WTC11 (cell line): ENCODE measurements at regions not wholly inside any gene's neighbourhood (a gene's known extent, or its start where the extent isn't known, plus 50 kb on each side); places are given as distances from the start of the nearest gene placed in this dataset.

ENCODE experiments used
- ATAC-seq: fragments of 200-7000 bp; cut with Tn5 transposase; 2 replicates; pipeline ENCODE4 v1.10.0; 2021; ENCODE audit warnings: mild to moderate bottlenecking, moderate library complexity
- CTCF ChIA-PET: fragments of 300-600 bp; sonication (Branson Sonifier 250); formaldehyde crosslinking; loops from one replicate; lab custom pipeline; 2021; ENCODE audit warnings: antibody characterized with exemption; lab: Charles Lee
- POLR2A ChIA-PET: fragments of 350-600 bp; sonication (Branson Sonifier 250); formaldehyde crosslinking; loops from one replicate; lab custom pipeline; 2021; ENCODE audit warnings: antibody characterized with exemption; lab: Charles Lee
- DNase-seq: peaks from one replicate; pipeline ENCODE4 v3.0.0; 2021; ENCODE audit warnings: low spot score
- H3K27ac Mint-ChIP-seq: 2 replicates; pipeline ENCODE4 v1.8.0; 2021; ENCODE audit warnings: mixed read lengths
- H3K27me3 Mint-ChIP-seq: 2 replicates; pipeline ENCODE4 v1.8.0; 2021; ENCODE audit warnings: low read depth, mild to moderate bottlenecking, moderate library complexity, mixed read lengths
- H3K36me3 Mint-ChIP-seq: 2 replicates; pipeline ENCODE4 v1.8.0; 2021; ENCODE audit warnings: mixed read lengths
- H3K4me1 Mint-ChIP-seq: 2 replicates; pipeline ENCODE4 v1.8.0; 2022; ENCODE audit warnings: mixed read lengths
- H3K4me3 Mint-ChIP-seq: 2 replicates; pipeline ENCODE4 v1.8.0; 2021; ENCODE audit warnings: mild to moderate bottlenecking, moderate library complexity, mixed read lengths
- H3K9me3 Mint-ChIP-seq: 2 replicates; pipeline ENCODE4 v1.8.0; 2021; ENCODE audit warnings: mixed read lengths
- ATF1 ChIP-seq: sonication (generic); formaldehyde crosslinking; IDR thresholded peaks from 2 replicates; pipeline ENCODE4 v1.8.1; 2023; ENCODE audit warnings: mild to moderate bottlenecking, moderate library complexity, missing genetic modification reagents
- CREM ChIP-seq: sonication (generic); formaldehyde crosslinking; IDR thresholded peaks from 2 replicates; pipeline ENCODE4 v1.8.1; 2022; ENCODE audit warnings: mild to moderate bottlenecking, missing genetic modification reagents, moderate library complexity
- E2F1 ChIP-seq: sonication (generic); formaldehyde crosslinking; IDR thresholded peaks from 2 replicates; pipeline ENCODE4 v1.8.0; 2022; ENCODE audit warnings: mild to moderate bottlenecking, missing genetic modification reagents
- ELF4 ChIP-seq: sonication (generic); formaldehyde crosslinking; IDR thresholded peaks from 2 replicates; pipeline ENCODE4 v1.8.1; 2022; ENCODE audit warnings: low read depth, mild to moderate bottlenecking, moderate library complexity, missing genetic modification reagents
- EMX1 ChIP-seq: fragments of 250-450 bp; sonication (Bioruptor Pico); IDR thresholded peaks from 2 replicates; pipeline ENCODE4 v1.8.0; 2021; ENCODE audit warnings: mild to moderate bottlenecking
- HMGXB4 ChIP-seq: sonication (generic); formaldehyde crosslinking; IDR thresholded peaks from 2 replicates; pipeline ENCODE4 v1.8.1; 2023; ENCODE audit warnings: mild to moderate bottlenecking, moderate library complexity, missing genetic modification reagents
- JUN ChIP-seq: sonication (generic); formaldehyde crosslinking; IDR thresholded peaks from 2 replicates; pipeline ENCODE4 v1.8.0; 2023; ENCODE audit warnings: mild to moderate bottlenecking, missing genetic modification reagents
- MYBL2 ChIP-seq: sonication (generic); formaldehyde crosslinking; IDR thresholded peaks from 2 replicates; pipeline ENCODE4 v1.8.1; 2023; ENCODE audit warnings: mild to moderate bottlenecking, moderate library complexity, missing genetic modification reagents
- NR1H2 ChIP-seq: sonication (generic); formaldehyde crosslinking; IDR thresholded peaks from 2 replicates; pipeline ENCODE4 v1.9.0; 2021; ENCODE audit warnings: mild to moderate bottlenecking, moderate library complexity, missing genetic modification reagents
- NR3C1 ChIP-seq: sonication (generic); formaldehyde crosslinking; conservative IDR thresholded peaks from 2 replicates; pipeline ENCODE4 v1.8.1; 2023; ENCODE audit warnings: low read depth, mild to moderate bottlenecking, missing genetic modification reagents
- PREB ChIP-seq: sonication (generic); formaldehyde crosslinking; IDR thresholded peaks from 2 replicates; pipeline ENCODE4 v1.8.1; 2022; ENCODE audit warnings: mild to moderate bottlenecking, missing genetic modification reagents, moderate library complexity, borderline replicate concordance
- RELA ChIP-seq: sonication (generic); formaldehyde crosslinking; IDR thresholded peaks from 2 replicates; pipeline ENCODE4 v1.8.1; 2022; ENCODE audit warnings: missing genetic modification reagents, mild to moderate bottlenecking, borderline replicate concordance
- SMAD3 ChIP-seq: sonication (generic); formaldehyde crosslinking; IDR thresholded peaks from 2 replicates; pipeline ENCODE4 v1.8.0; 2022; ENCODE audit warnings: missing genetic modification reagents, mild to moderate bottlenecking, borderline replicate concordance
- TEAD1 ChIP-seq: sonication (generic); formaldehyde crosslinking; IDR thresholded peaks from 2 replicates; pipeline ENCODE4 v1.8.0; 2022; ENCODE audit warnings: mild to moderate bottlenecking, missing genetic modification reagents
- TEAD4 ChIP-seq: sonication (generic); formaldehyde crosslinking; IDR thresholded peaks from 2 replicates; pipeline ENCODE4 v1.8.0; 2022; ENCODE audit warnings: mild to moderate bottlenecking, missing genetic modification reagents
- ZNF121 ChIP-seq: sonication (generic); formaldehyde crosslinking; IDR thresholded peaks from 2 replicates; pipeline ENCODE4 v1.8.0; 2023; ENCODE audit warnings: missing genetic modification reagents
- ZNF281 ChIP-seq: sonication (generic); formaldehyde crosslinking; IDR thresholded peaks from 2 replicates; pipeline ENCODE4 v1.8.0; 2023; ENCODE audit warnings: mild to moderate bottlenecking, missing genetic modification reagents
- TF ChIP-seq, protein P1 (sequence below): fragments of 250-450 bp; sonication (Bioruptor Pico); IDR thresholded peaks from 2 replicates; pipeline ENCODE4 v1.9.0; 2021; ENCODE audit warnings: mild to moderate bottlenecking
- TF ChIP-seq, protein P2 (sequence below): sonication (generic); formaldehyde crosslinking; conservative IDR thresholded peaks from 2 replicates; pipeline ENCODE4 v1.8.1; 2023; ENCODE audit warnings: mild to moderate bottlenecking, low read depth, missing genetic modification reagents, moderate library complexity
- TF ChIP-seq, protein P3 (sequence below): fragments of 250-450 bp; sonication (Bioruptor Pico); IDR thresholded peaks from 2 replicates; pipeline ENCODE4 v2.1.2; 2022; ENCODE audit warnings: mild to moderate bottlenecking, moderate library complexity

- TF ChIP-seq E2F1 (CRISPR knock-in tag) = no peak
- TF ChIP-seq NR3C1 (CRISPR knock-in tag) = no peak
- TF ChIP-seq, protein P1, sequence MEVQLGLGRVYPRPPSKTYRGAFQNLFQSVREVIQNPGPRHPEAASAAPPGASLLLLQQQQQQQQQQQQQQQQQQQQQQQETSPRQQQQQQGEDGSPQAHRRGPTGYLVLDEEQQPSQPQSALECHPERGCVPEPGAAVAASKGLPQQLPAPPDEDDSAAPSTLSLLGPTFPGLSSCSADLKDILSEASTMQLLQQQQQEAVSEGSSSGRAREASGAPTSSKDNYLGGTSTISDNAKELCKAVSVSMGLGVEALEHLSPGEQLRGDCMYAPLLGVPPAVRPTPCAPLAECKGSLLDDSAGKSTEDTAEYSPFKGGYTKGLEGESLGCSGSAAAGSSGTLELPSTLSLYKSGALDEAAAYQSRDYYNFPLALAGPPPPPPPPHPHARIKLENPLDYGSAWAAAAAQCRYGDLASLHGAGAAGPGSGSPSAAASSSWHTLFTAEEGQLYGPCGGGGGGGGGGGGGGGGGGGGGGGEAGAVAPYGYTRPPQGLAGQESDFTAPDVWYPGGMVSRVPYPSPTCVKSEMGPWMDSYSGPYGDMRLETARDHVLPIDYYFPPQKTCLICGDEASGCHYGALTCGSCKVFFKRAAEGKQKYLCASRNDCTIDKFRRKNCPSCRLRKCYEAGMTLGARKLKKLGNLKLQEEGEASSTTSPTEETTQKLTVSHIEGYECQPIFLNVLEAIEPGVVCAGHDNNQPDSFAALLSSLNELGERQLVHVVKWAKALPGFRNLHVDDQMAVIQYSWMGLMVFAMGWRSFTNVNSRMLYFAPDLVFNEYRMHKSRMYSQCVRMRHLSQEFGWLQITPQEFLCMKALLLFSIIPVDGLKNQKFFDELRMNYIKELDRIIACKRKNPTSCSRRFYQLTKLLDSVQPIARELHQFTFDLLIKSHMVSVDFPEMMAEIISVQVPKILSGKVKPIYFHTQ (CRISPR knock-in tag) = no peak
- no peak for TF ChIP-seq ELF4 (CRISPR knock-in tag)
- no peak for TF ChIP-seq ZNF121 (CRISPR knock-in tag)
- no peak for TF ChIP-seq TEAD4 (CRISPR knock-in tag)
These were observed 451.2 kb upstream of the TLE4 start (continued) for GRCh38 chr9:79120533-79120932.

DNA sequence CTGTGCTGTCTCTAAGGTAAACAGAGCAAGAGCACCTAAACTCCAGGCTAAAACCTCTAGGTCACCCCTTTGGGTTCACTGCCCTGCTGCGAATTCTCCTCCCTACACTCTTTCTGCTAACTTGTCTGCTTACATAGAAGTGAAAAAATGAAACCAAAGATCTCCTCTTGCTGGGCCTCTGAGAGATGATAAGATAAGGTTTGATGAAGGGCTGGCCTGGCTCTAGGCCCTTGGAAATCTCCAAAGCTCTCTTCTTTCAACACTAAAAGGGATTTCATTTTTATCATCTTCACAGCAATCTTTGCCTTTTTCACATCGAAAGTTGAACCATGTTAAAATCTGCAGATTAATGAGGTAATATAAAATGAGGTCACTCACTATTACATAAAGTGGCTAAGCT lies 450.8 kb upstream of the TLE4 start:
- Mint-ChIP-seq H3K4me3 (no peak overlapping the region), H3K9me3 (0 out of 2 replicates have a peak, but pooled peaks cover 4% of the 10 kb centered on the region), H3K27ac (no peak overlapping the region), H3K4me1 (peaks cover 13% of the 10 kb centered on the region), H3K36me3 (no peaks in the 10 kb centered on the region), H3K27me3 (no peaks in the 10 kb centered on the region)
- TF ChIP-seq NR1H2 (no peak), SMAD3 (CRISPR knock-in tag) (no peak), ZNF121 (CRISPR knock-in tag) (no peak), EMX1 (no peak), PREB (CRISPR knock-in tag) (no peak), TEAD1 (CRISPR knock-in tag) (no peak), HMGXB4 (CRISPR knock-in tag) (no peak)
- TF ChIP-seq, protein P2, sequence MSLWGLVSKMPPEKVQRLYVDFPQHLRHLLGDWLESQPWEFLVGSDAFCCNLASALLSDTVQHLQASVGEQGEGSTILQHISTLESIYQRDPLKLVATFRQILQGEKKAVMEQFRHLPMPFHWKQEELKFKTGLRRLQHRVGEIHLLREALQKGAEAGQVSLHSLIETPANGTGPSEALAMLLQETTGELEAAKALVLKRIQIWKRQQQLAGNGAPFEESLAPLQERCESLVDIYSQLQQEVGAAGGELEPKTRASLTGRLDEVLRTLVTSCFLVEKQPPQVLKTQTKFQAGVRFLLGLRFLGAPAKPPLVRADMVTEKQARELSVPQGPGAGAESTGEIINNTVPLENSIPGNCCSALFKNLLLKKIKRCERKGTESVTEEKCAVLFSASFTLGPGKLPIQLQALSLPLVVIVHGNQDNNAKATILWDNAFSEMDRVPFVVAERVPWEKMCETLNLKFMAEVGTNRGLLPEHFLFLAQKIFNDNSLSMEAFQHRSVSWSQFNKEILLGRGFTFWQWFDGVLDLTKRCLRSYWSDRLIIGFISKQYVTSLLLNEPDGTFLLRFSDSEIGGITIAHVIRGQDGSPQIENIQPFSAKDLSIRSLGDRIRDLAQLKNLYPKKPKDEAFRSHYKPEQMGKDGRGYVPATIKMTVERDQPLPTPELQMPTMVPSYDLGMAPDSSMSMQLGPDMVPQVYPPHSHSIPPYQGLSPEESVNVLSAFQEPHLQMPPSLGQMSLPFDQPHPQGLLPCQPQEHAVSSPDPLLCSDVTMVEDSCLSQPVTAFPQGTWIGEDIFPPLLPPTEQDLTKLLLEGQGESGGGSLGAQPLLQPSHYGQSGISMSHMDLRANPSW (CRISPR knock-in tag) = no peak
- CTCF ChIA-PET = interaction anchor here (1.1 to 1.6 kb wide), 3 partner anchors 8 to 134 kb away, joined by 4 to 5 read pairs (median 5); no protein-coding TSS in a partner anchor
- ATAC-seq = no peak
- POLR2A ChIA-PET = no interaction called here
- no peak for DNase-seq

- ChIA-PET CTCF (no interaction called here), POLR2A (no interaction called here)
- DNase-seq (no peak), ATAC-seq (no peak)
- Mint-ChIP-seq H3K36me3 (no peaks in the 10 kb centered on the region), H3K27me3 (no peaks in the 10 kb centered on the region), H3K27ac (no peak overlapping the region), H3K4me1 (peaks cover 13% of the 10 kb centered on the region), H3K9me3 (0 out of 2 replicates have a peak, but pooled peaks cover 4% of the 10 kb centered on the region), H3K4me3 (no peak overlapping the region)
- TF ChIP-seq JUN (CRISPR knock-in tag) (no peak), RELA (CRISPR knock-in tag) (no peak), ZNF281 (CRISPR knock-in tag) (no peak), TEAD1 (CRISPR knock-in tag) (no peak), CREM (CRISPR knock-in tag) (no peak), ELF4 (CRISPR knock-in tag) (no peak), ATF1 (CRISPR knock-in tag) (no peak), MYBL2 (CRISPR knock-in tag) (no peak)
- TF ChIP-seq, protein P3, sequence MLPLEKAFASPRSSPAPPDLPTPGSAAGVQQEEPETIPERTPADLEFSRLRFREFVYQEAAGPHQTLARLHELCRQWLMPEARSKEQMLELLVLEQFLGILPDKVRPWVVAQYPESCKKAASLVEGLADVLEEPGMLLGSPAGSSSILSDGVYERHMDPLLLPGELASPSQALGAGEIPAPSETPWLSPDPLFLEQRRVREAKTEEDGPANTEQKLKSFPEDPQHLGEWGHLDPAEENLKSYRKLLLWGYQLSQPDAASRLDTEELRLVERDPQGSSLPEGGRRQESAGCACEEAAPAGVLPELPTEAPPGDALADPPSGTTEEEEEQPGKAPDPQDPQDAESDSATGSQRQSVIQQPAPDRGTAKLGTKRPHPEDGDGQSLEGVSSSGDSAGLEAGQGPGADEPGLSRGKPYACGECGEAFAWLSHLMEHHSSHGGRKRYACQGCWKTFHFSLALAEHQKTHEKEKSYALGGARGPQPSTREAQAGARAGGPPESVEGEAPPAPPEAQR (CRISPR knock-in tag) = no peak
These were observed 448.4 kb upstream of the TLE4 start for GRCh38 chr9:79123415-79123814.
